Daoy (cell line): ENCODE measurements at regions not wholly inside any gene's neighbourhood (a gene's known extent, or its start where the extent isn't known, plus 50 kb on each side); places are given as distances from the start of the nearest gene placed in this dataset.
"Not testable (repeated sequence)": the region's sequence is repeated elsewhere in the genome, so short reads cannot be mapped to it uniquely, and the experiment has no call there.

ENCODE experiments used
- DNase-seq: peaks from one replicate; pipeline ENCODE4 v3.0.0-alpha.2; 2015; ENCODE audit warnings: low read depth

DNA sequence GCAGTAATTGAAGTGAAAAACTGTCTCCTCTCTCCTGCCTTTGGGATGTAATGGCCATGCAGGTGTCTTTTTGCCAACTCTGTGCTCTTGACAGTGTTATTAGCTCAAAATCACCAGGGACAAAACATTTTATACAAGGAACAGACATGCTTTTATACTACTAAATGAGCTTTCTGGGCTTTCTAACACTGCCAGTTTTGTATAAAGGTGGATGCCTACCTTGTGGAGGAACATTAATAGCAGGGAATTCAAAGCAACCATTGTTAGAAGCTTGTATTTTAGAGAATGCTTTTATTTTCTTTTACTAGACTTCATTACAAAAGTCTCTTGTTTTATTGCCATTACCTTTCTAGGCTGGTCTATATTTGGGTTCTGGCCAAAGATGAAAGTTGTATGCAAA is 54.7 kb upstream of the ARSJ start:
- DNase-seq, result no peak

- DNase-seq, result no peak
Observed at GRCh38 chr4:114036426-114036825, 57.0 kb upstream of the ARSJ start.

DNA sequence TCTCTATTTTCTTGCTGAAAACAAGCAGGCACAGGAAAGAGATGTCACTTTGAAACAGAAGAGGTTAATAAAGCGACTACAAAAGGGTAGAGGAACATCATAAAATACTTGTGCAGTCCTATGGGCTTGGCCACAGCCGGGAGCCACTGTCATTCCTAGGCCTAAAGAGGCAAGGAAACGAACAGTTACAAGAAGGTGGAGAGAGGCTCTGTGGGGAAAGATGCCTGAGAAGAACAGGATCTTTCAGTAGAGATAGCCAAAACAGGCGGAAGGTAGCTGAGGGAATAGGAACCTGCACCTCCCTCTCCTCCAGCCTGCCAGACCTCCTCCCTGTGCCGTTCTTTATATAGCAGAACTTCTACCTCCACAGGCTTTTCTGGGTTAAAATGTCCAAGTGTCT is 57.4 kb upstream of the ARSJ start:
- DNase-seq, result no peak

GRCh38 chr4:114037988-114038387 is 58.5 kb upstream of the ARSJ start:
- DNase-seq, result no peak

- no peak for DNase-seq
Observed at GRCh38 chr4:114038762-114039387, 59.4 kb upstream of the ARSJ start.

GRCh38 chr4:114040319-114041116 is 61.1 kb upstream of the ARSJ start:
- peak; percentile 38 for DNase-seq

DNA sequence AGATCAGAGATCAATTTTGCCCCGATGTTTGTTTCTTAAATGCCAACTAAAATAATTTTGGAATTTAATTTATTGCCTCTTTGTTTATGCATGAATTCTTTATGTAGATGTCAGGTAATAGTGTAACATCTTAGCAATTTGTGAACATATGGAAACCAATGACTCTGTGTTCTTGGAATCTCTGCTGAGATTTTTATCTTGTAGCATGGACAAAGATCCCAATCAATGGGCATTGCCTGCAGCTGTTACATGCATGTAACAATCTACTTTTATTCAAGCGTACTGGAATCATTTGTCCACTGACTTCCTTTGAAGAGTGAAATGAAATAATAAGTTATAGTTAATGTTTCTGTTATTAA is 61.6 kb upstream of the ARSJ start:
- DNase-seq, result no peak

DNA sequence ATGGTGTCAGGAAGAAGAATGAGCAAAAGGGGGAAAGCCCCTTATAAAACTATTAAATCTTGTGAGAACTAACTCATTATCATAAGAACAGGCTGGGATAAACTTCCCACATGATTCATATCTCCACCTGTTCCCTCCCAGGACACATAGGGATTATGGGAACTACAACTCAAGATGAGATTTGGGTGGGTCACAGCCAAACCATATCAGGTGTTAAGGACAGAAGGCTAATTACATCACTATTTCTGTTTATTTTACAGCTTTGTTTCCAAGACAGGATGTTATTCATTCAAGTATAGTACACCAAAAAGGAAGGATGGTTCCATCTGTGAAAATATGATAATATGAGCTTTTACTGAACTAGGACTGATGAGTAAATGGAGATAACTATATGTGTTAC is 63.7 kb upstream of the ARSJ start:
- DNase-seq, result no peak

- not testable (repeated sequence) for DNase-seq
Observed at GRCh38 chr4:114044351-114044750, 64.9 kb upstream of the ARSJ start.

- no peak for DNase-seq
Observed at GRCh38 chr4:114046331-114046730, 66.9 kb upstream of the ARSJ start.

DNA sequence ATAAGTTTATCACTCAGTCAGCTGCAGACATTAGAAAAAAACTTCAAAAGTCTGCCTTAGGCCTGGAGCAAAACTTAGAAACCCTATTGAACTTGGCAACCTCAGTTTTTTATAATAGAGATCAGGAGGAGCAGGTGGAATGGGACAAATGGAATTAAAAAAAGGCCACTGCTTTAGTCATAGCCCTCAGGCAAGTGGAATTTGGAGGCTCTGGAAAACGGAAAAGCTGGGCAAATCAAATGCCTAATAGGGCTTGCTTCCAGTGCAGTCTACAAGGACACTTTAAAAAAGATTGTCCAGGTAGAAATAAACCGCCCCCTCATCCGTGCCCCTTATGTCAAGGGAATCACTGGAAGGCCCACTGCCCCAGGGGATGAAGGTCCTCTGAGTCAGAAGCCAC is 68.7 kb upstream of the ARSJ start:
- DNase-seq, result not testable (repeated sequence)

DNA sequence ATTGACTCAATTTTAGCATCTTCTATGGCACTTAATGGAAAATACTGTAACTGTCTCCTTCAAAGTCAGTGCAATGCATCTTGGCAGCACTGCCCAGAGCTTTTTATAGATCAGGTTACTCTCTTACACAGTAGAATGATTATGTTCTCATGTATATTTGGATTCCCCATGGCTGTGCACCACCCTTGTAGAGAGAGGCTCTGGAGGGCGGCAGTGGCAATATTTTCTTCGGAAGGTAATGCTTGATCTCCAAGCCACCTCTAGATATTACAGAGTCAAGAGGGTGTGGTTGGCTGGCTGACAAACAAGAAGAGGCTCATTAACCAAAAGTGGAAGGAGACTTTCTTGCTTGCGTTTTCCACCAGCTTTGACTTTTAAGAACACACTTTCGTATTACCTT is 72.8 kb upstream of the ARSJ start:
- DNase-seq, result no peak

- no peak for DNase-seq
Observed at GRCh38 chr4:114056599-114056998, 77.2 kb upstream of the ARSJ start.

GRCh38 chr4:114057746-114058145 is 78.3 kb upstream of the ARSJ start:
- no peak for DNase-seq

DNA sequence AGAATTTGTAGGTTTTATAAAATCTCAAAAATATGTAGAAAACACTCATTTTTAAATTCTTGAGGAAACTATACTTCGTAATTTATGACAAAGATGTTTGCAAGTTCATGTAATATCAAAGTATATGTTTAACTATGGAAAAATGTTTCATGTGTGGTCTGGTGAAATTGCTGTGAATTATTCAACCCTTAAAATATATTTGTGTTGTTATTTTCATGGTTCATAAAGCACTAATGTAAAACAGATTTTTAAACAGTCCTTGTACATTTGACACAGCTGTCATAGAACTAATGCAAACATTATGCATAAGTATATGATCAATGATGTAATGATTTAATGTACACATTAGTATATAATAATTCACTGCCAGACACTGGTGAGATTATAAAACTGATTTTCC is 83.1 kb upstream of the ARSJ start:
- DNase-seq, result no peak

DNA sequence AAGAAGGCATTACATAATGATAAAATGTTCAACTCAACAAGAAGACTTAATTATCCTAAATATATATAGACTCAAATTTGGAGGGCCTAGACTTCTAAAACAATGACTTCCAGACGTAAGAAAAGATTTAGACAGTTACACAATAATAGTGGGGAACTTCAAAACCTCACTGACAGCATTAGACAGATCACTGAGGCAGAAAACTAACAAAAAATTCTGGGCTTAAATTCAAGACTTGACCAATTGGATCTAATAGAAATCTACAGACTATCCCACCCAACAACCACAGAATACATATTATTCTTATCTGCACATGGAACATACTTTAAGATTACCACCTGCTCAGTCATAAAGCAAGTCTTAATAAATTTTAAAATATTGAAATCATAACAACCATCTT is 93.3 kb upstream of the ARSJ start:
- DNase-seq, result no peak

DNA sequence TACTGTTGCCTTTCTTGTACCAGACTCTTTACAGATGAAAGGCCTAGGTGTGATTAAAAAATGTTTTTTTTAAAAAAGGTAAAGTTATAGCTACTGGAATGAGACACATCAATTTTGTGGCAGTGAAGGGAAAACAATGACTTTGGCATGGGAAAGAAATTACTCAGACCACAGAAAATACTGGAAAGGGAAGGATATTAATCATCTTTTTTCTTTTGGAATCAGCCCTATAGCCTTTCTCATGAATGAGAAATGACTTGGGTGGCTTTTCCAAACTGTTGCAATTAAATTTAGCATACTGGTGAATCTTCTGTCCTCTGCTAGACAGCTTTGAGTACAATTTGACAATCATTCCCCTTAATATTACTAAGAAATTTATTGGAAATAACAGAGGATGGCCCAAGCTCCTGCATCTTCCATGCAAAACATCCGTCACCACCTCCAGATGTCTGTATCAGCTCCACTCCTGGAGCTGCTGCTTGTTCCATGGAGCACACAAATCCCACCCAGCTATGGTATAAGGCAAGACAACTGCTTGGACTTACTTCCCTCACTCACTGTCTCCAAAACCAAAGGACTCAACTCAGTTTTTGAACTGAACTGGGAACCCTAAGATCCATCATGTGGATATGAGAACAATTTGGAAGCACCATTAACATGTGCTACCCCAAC is 97.6 kb upstream of the ARSJ start:
- DNase-seq, result no peak

- peak; percentile 59 for DNase-seq
Observed at GRCh38 chr4:114077610-114078009, 98.2 kb upstream of the ARSJ start.

- DNase-seq, result no peak
Observed at GRCh38 chr4:114078636-114079035, 99.2 kb upstream of the ARSJ start.

GRCh38 chr4:114081783-114082182 is 102.3 kb upstream of the ARSJ start:
- no peak for DNase-seq

DNA sequence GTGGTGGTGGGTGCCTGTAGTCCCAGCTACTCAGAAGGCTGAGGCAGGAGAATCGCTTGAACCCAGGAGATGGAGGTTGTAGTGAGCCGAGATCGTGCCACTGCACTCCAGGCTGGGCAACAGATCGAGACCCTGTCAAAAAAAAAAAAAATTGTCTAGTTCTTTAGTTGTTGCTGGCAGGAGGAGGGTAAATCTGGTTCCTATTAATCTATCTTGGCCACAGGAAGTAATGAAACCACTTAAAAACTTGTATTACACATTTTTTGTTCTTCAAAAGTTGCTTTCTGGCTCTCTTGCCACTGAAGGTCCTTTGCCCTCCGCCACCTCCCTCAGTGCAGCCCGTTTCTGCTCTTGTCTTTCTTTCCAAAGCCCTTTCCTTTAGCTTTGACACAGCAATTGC is 102.9 kb upstream of the ARSJ start:
- no peak for DNase-seq

DNA sequence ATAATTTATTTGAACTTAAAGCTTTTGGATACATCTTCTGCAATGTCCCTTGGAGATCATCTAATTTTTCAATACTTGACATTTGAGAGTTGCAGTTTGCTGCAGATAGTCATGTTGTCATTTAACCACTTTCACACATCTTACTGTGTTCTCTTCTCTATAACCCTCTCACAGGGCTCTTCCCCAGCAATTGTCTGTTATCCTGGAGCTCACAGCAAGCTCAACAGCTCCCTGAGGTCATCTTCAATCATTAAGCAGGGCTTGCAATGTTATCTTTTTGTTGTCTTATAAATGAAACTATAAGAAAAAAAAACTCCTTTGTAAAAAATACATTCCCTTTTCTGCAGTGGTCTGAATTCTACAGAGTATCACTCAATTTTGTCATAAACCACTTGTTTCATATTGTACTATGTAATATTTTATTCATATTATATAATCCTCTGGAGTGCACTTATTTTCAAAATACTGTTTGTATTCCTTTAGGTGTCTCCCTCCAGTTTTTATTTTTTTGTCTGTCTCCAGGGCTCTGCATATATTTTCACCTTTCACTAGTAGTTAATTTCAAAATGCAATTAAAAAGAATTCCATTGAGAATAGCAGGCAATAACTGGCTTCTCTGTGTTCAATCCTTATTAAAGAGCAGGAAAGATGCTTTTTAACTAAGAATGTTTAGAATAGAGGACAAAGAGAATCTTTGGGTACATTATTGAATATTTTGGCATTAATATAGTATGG is 106.3 kb upstream of the ARSJ start:
- no peak for DNase-seq
